ENCODE measurements at regions not wholly inside any gene's neighbourhood (a gene's known extent, or its start where the extent isn't known, plus 50 kb on each side); places are given as distances from the start of the nearest gene placed in this dataset.

DNA sequence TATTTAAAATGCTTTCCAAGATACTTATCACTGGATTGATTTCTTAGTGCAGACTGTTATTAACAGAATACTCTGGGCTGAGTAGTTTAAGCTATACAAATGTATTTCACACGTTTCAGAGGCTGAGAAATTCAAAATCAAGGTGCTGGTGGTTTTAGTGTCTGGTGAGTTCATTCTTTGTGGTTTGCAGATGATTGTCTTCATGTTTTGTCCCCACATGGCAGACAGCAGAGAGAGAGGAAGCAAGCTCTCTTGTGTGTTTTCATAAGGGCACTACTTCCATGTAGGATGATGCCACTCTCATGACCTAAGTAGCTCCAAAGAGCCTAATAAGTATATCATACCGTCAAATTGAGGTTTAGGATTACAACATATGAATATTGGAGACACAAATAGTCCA, 1348.9 kb upstream of the FLRT2 start:
- Histone ChIP-seq H3K4me3 (no peak overlapping the region), H3K9me3 (no peaks in the 10 kb centered on the region), H3K36me3 (no peaks in the 10 kb centered on the region), H3K9ac (ENCODE audit: low read depth in 2 of 2, low read length in 2 of 2) (no peak overlapping the region), H3K27me3 (no peaks in the 10 kb centered on the region), H3K4me1 (no peaks in the 10 kb centered on the region), H3K27ac (no peak overlapping the region)
- DNase-seq: no peak
- intact Hi-C loops (cut with DNase I): no loop called here
- no peak for TF ChIP-seq CTCF (IDR thresholded peaks at IDR 0.05)

- Histone ChIP-seq H3K4me1 (no peaks in the 10 kb centered on the region), H3K4me3 (no peak overlapping the region), H3K27ac (no peak overlapping the region), H3K27me3 (no peaks in the 10 kb centered on the region), H3K9ac (ENCODE audit: low read depth in 2 of 2, low read length in 2 of 2) (no peak overlapping the region), H3K36me3 (no peaks in the 10 kb centered on the region), H3K9me3 (no peaks in the 10 kb centered on the region)
- no peak for DNase-seq
- intact Hi-C loops (cut with DNase I): no loop called here
- no peak for TF ChIP-seq CTCF (IDR thresholded peaks at IDR 0.05)
These were observed 1334.4 kb upstream of the FLRT2 start for GRCh38 chr14:84195514-84195913.

- TF ChIP-seq CTCF (IDR thresholded peaks at IDR 0.05): no peak
- Histone ChIP-seq H3K27ac (no peak overlapping the region), H3K4me1 (no peaks in the 10 kb centered on the region), H3K9me3 (no peaks in the 10 kb centered on the region), H3K4me3 (no peak overlapping the region), H3K27me3 (no peaks in the 10 kb centered on the region), H3K9ac (ENCODE audit: low read depth in 2 of 2, low read length in 2 of 2) (no peak overlapping the region), H3K36me3 (no peaks in the 10 kb centered on the region)
- intact Hi-C loops (cut with DNase I): no loop called here
- no peak for DNase-seq
These were observed 1332.2 kb upstream of the FLRT2 start for GRCh38 chr14:84197704-84198103.

DNA sequence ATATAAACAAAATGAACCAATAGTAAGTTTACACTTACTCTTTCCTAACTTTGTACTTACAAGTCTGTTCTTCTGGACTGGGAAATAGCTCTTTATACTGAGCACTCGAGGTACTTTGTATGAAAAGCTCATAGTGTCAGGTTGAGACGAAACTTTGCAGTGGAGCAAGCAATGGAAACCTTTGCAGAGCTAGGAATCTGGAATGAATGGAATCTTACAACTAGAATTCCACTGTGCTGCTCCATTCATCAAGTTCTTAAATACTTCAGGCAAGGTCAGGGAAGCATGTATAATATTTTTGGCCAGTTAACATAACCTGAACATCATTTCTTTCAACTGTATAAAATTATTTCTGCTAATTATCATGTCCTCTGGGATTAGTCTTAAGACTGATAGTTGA, 1327.5 kb upstream of the FLRT2 start:
- Histone ChIP-seq H3K4me3 (no peak overlapping the region), H3K4me1 (no peaks in the 10 kb centered on the region), H3K36me3 (no peaks in the 10 kb centered on the region), H3K27me3 (no peaks in the 10 kb centered on the region), H3K9ac (ENCODE audit: low read depth in 2 of 2, low read length in 2 of 2) (no peak overlapping the region), H3K27ac (no peak overlapping the region), H3K9me3 (no peaks in the 10 kb centered on the region)
- no peak for DNase-seq
- TF ChIP-seq CTCF (IDR thresholded peaks at IDR 0.05): no peak
- intact Hi-C loops (cut with DNase I): no loop called here

DNA sequence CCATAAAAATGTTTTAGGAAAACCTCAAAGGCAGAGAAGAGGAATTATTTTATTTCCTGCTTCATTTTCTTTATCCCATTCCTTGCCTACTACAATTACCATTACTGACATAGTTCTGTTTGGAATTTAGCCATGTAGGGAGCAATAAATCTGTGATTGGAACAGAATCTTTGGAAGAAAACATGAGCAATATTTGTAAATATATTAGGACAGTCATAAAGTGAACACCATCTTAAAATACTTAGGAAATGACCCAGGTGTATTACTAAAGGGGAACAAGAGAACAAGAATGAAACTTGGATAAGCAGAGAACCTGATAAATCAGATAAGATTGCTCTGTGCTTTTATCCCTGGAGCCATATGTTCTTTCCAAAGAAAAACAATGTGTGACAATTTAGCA, 1326.0 kb upstream of the FLRT2 start:
- no peak overlapping the region for H3K27ac ChIP-seq
- no peak for TF ChIP-seq CTCF (IDR thresholded peaks at IDR 0.05)
- H3K9me3 ChIP-seq: no peaks in the 10 kb centered on the region
- H3K27me3 ChIP-seq: no peaks in the 10 kb centered on the region
- intact Hi-C loops (cut with DNase I): no loop called here
- H3K9ac ChIP-seq (ENCODE audit: low read depth in 2 of 2, low read length in 2 of 2): no peak overlapping the region
- no peaks in the 10 kb centered on the region for H3K4me1 ChIP-seq
- no peak for DNase-seq
- no peak overlapping the region for H3K4me3 ChIP-seq
- no peaks in the 10 kb centered on the region for H3K36me3 ChIP-seq

- Histone ChIP-seq H3K27ac (no peak overlapping the region), H3K9me3 (no peaks in the 10 kb centered on the region), H3K36me3 (no peaks in the 10 kb centered on the region), H3K4me1 (no peaks in the 10 kb centered on the region), H3K27me3 (no peaks in the 10 kb centered on the region), H3K4me3 (no peak overlapping the region), H3K9ac (ENCODE audit: low read depth in 2 of 2, low read length in 2 of 2) (no peak overlapping the region)
- no peak for TF ChIP-seq CTCF (IDR thresholded peaks at IDR 0.05)
- intact Hi-C loops (cut with DNase I): no loop called here
- DNase-seq: no peak
These were observed 1321.5 kb upstream of the FLRT2 start for GRCh38 chr14:84208451-84208850.
